ENCODE measurements at regions not wholly inside any gene's neighbourhood (a gene's known extent, or its start where the extent isn't known, plus 50 kb on each side); places are given as distances from the start of the nearest gene placed in this dataset.

DNA sequence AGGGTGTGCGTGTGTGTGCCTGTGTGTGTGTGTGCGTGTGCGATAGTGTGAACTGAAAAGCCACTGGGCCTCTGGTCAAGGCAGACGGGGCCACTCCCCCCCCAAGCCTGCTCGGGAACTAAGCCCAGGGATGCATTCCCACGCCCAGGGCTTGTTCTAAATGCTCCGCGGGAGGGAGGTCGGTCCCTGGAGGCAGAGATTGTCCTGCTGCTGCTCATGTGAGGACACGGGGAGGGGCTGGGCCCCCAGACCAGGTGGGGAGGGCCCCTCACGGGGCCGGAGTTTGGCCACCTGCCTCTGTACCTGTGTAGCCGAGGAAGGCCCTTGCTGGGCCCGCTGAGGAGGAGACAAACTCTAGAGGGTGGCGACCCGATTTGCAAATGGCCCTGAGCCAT is 93.9 kb downstream of the PDGFA start:
- H3K36me3 Mint-ChIP-seq (ENCODE audit: insufficient read depth, unreplicated experiment), result no peaks in the 10 kb centered on the region
- no peaks in the 10 kb centered on the region for H3K4me1 Mint-ChIP-seq (ENCODE audit: insufficient read depth, unreplicated experiment)
- TF ChIP-seq CTCF (IDR thresholded peaks at IDR 0.05; ENCODE audit: unreplicated experiment), result no peak
- no peak overlapping the region for H3K4me3 Mint-ChIP-seq (ENCODE audit: unreplicated experiment)
- BruUV-seq (replicated peaks), result no TSS peak
- CTCF ChIA-PET, result no interaction called here
- POLR2A ChIA-PET, result no interaction called here
- DNase-seq (ENCODE audit: unreplicated experiment), result no peak
- intact Hi-C loops (cut with micrococcal nuclease), result no loop called here
- H3K27me3 Mint-ChIP-seq (ENCODE audit: insufficient read depth, unreplicated experiment), result peaks cover 12% of the 10 kb centered on the region
- no peaks in the 10 kb centered on the region for H3K9me3 Mint-ChIP-seq (ENCODE audit: unreplicated experiment)
- no peak overlapping the region for H3K27ac Mint-ChIP-seq (ENCODE audit: low read depth, unreplicated experiment)

GRCh38 chr7:426510-426909 is 93.1 kb downstream of the PDGFA start:
- Mint-ChIP-seq H3K4me3 (ENCODE audit: unreplicated experiment) (no peak overlapping the region), H3K27ac (ENCODE audit: low read depth, unreplicated experiment) (no peak overlapping the region), H3K27me3 (ENCODE audit: insufficient read depth, unreplicated experiment) (peaks cover 12% of the 10 kb centered on the region), H3K36me3 (ENCODE audit: insufficient read depth, unreplicated experiment) (no peaks in the 10 kb centered on the region), H3K9me3 (ENCODE audit: unreplicated experiment) (no peaks in the 10 kb centered on the region), H3K4me1 (ENCODE audit: insufficient read depth, unreplicated experiment) (no peaks in the 10 kb centered on the region)
- ChIA-PET CTCF (interaction anchor here (0.6 kb wide), 1 partner anchor 14 kb away, joined by 3 read pairs; no protein-coding TSS in a partner anchor), POLR2A (no interaction called here)
- TF ChIP-seq CTCF (IDR thresholded peaks at IDR 0.05; ENCODE audit: unreplicated experiment), result no peak
- no peak for DNase-seq (ENCODE audit: unreplicated experiment)
- no TSS peak for BruUV-seq (replicated peaks)
- intact Hi-C loops (cut with micrococcal nuclease), result no loop called here

- Mint-ChIP-seq H3K9me3 (ENCODE audit: unreplicated experiment) (no peaks in the 10 kb centered on the region), H3K4me3 (ENCODE audit: unreplicated experiment) (no peak overlapping the region), H3K27ac (ENCODE audit: low read depth, unreplicated experiment) (no peak overlapping the region), H3K27me3 (ENCODE audit: insufficient read depth, unreplicated experiment) (peaks cover 12% of the 10 kb centered on the region), H3K36me3 (ENCODE audit: insufficient read depth, unreplicated experiment) (no peaks in the 10 kb centered on the region), H3K4me1 (ENCODE audit: insufficient read depth, unreplicated experiment) (no peaks in the 10 kb centered on the region)
- CTCF ChIA-PET, result no interaction called here
- TF ChIP-seq CTCF (IDR thresholded peaks at IDR 0.05; ENCODE audit: unreplicated experiment), result no peak
- no TSS peak for BruUV-seq (replicated peaks)
- intact Hi-C loops (cut with micrococcal nuclease), result no loop called here
- POLR2A ChIA-PET, result no interaction called here
- DNase-seq (ENCODE audit: unreplicated experiment), result no peak
These were observed 92.0 kb downstream of the PDGFA start for GRCh38 chr7:427506-428103.

GRCh38 chr7:428387-428786 is 91.3 kb downstream of the PDGFA start:
- Mint-ChIP-seq H3K36me3 (ENCODE audit: insufficient read depth, unreplicated experiment) (no peaks in the 10 kb centered on the region), H3K9me3 (ENCODE audit: unreplicated experiment) (no peaks in the 10 kb centered on the region), H3K4me1 (ENCODE audit: insufficient read depth, unreplicated experiment) (no peaks in the 10 kb centered on the region), H3K27me3 (ENCODE audit: insufficient read depth, unreplicated experiment) (peaks cover 12% of the 10 kb centered on the region), H3K4me3 (ENCODE audit: unreplicated experiment) (no peak overlapping the region), H3K27ac (ENCODE audit: low read depth, unreplicated experiment) (no peak overlapping the region)
- no TSS peak for BruUV-seq (replicated peaks)
- ChIA-PET CTCF (no interaction called here), POLR2A (no interaction called here)
- no peak for TF ChIP-seq CTCF (IDR thresholded peaks at IDR 0.05; ENCODE audit: unreplicated experiment)
- DNase-seq (ENCODE audit: unreplicated experiment), result no peak
- intact Hi-C loops (cut with micrococcal nuclease), result no loop called here
